T-cell (primary cell): ENCODE measurements at regions not wholly inside any gene's neighbourhood (a gene's known extent, or its start where the extent isn't known, plus 50 kb on each side); places are given as distances from the start of the nearest gene placed in this dataset.

Experiments
- ATAC-seq, 4 experiments: fragments of 200-7000 bp in 3 of 4; fragments of 150-1000 bp in 1 of 4; cut with Tn5 transposase; replicated peaks in 1 of 4; 1 replicate in 3 of 4; 2 replicates in 1 of 4; pipeline ENCODE4 v1.10.0; 2021; ENCODE audit warnings: moderate library complexity in 3 of 4, mild to moderate bottlenecking in 2 of 4, moderate number of reproducible peaks in 1 of 4
- CTCF ChIA-PET, 2 donors: fragments of 300-600 bp; sonication (Branson Sonifier 250); formaldehyde crosslinking; loops; one replicate each; lab custom pipeline; 2022; ENCODE audit warnings: antibody characterized with exemption in 2 of 2; lab: Charles Lee
- POLR2A ChIA-PET, 2 donors: fragments of 300-600 bp; sonication (Branson Sonifier 250); formaldehyde crosslinking; loops; one replicate each; lab custom pipeline; 2022; ENCODE audit warnings: antibody characterized with exemption in 2 of 2; lab: Charles Lee
- DNase-seq, 35 experiments: peaks; one replicate each; pipeline versions ENCODE4 v3.0.0 to v3.0.0-alpha.2; 2013 to 2023
- H3K27ac ChIP-seq: one replicate; pipeline ENCODE4 v1.5.1; 2013; ENCODE audit warnings: low read length
- H3K27me3 ChIP-seq, 2 experiments: replicated peaks in 1 of 2; 1 replicate in 1 of 2; 2 replicates in 1 of 2; pipeline versions ENCODE4 v1.6.1 to v1.7.0; 2013; ENCODE audit warnings: low read length in 1 of 2, mixed read lengths in 1 of 2; ENCODE audit not compliant: control insufficient read depth in 2 of 2, insufficient read depth in 2 of 2; ENCODE audit errors: extremely low read depth in 1 of 2
- H3K36me3 ChIP-seq, 2 donors: 1 replicate in 1 of 2; 2 replicates in 1 of 2; pipeline versions ENCODE4 v1.6.1 to v1.7.0; 2013; ENCODE audit warnings: low read length in 1 of 2; ENCODE audit not compliant: control insufficient read depth in 2 of 2, insufficient read depth in 1 of 2; ENCODE audit errors: extremely low read depth in 1 of 2
- H3K4me1 ChIP-seq, 2 experiments: 1 replicate in 1 of 2; 2 replicates in 1 of 2; pipeline versions ENCODE4 v1.6.1 to v1.7.0; 2013; ENCODE audit warnings: low read length in 2 of 2, mixed read lengths in 1 of 2; ENCODE audit not compliant: insufficient read depth in 2 of 2, control insufficient read depth in 1 of 2; ENCODE audit errors: extremely low read depth in 1 of 2
- H3K4me3 ChIP-seq, 2 donors: 1 replicate in 1 of 2; 2 replicates in 1 of 2; pipeline versions ENCODE4 v1.5.1 to v1.7.0; 2013; ENCODE audit warnings: mild to moderate bottlenecking in 2 of 2, low read length in 1 of 2, moderate library complexity in 1 of 2; ENCODE audit not compliant: control insufficient read depth in 1 of 2; ENCODE audit errors: extremely low read depth in 1 of 2
- H3K9me3 ChIP-seq: 2 replicates; pipeline ENCODE4 v1.7.0; 2013
- H3K27ac Mint-ChIP-seq, 2 donors: one replicate each; pipeline ENCODE4 v1.8.0; 2020 to 2021; ENCODE audit warnings: mild to moderate bottlenecking in 2 of 2, mixed read lengths in 2 of 2
- H3K27me3 Mint-ChIP-seq, 2 donors: one replicate each; pipeline ENCODE4 v1.8.0; 2021 to 2022; ENCODE audit warnings: mixed read lengths in 2 of 2
- H3K36me3 Mint-ChIP-seq: one replicate; pipeline ENCODE4 v1.8.0; 2021; ENCODE audit warnings: mixed read lengths
- H3K4me1 Mint-ChIP-seq, 3 donors: one replicate each; pipeline ENCODE4 v1.8.0; 2020 to 2022; ENCODE audit warnings: mixed read lengths in 3 of 3, mild to moderate bottlenecking in 1 of 3
- H3K4me3 Mint-ChIP-seq, 3 donors: one replicate each; pipeline ENCODE4 v1.8.0; 2020 to 2022; ENCODE audit warnings: mild to moderate bottlenecking in 3 of 3, mixed read lengths in 3 of 3, moderate library complexity in 3 of 3
- H3K9me3 Mint-ChIP-seq, 3 donors: one replicate each; pipeline ENCODE4 v1.8.0; 2020 to 2022; ENCODE audit warnings: mixed read lengths in 3 of 3
- WGBS: methylation state at CpG from one replicate; pipeline ENCODE4 v1.1.5; 2013; ENCODE audit warnings: missing lambda C conversion rate; ENCODE audit not compliant: insufficient coverage; 5-methylcytosine and 5-hydroxymethylcytosine counted together

DNA sequence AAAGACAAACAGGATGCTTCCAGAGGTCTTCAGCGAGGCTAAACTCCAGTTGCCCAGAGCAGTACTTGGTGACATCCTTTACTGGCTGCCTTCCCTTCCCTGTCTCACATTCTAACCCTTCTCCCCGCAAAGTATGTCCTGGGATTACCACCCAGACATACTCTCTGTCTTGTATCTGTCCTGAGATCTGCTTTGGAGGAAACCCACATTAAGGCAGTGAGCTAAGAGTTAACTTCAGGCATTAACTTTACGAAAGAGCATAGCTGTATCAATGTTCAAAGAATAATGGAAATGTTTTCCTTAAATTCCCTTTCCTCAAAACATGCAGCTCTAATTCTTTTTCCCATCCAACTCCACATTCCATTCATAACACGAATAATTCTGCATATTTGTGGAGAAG is 385.2 kb downstream of the NPIPA8 start:
- Mint-ChIP-seq H3K27ac (no peak overlapping the region), H3K9me3 (no peaks in the 10 kb centered on the region), H3K4me3 (no peak overlapping the region), H3K27me3 (peaks cover 34 to 38% of the 10 kb centered on the region in 2 donors), H3K4me1 (peaks cover 0 to 6% (median 4%) of the 10 kb centered on the region in 3 donors), H3K36me3 (no peaks in the 10 kb centered on the region)
- no peak overlapping the region for H3K27ac ChIP-seq
- 71% methylated on average over 1 of the region's 4 CpGs for WGBS
- no peaks in the 10 kb centered on the region for H3K4me1 ChIP-seq
- ATAC-seq, result no peak
- no peaks in the 10 kb centered on the region for H3K36me3 ChIP-seq
- H3K9me3 ChIP-seq, result no peaks in the 10 kb centered on the region
- ChIA-PET POLR2A (interaction anchor here in 1 of 2 donors (0.7 kb wide), 1 partner anchor 58 kb away, joined by 7 read pairs; no protein-coding TSS in a partner anchor), CTCF (interaction anchor here in 1 of 2 donors (0.5 kb wide), 1 partner anchor 13 kb away, joined by 3 read pairs; no protein-coding TSS in a partner anchor)
- DNase-seq, result no peak
- no peak overlapping the region for H3K4me3 ChIP-seq
- peaks cover 0 to 11% of the 10 kb centered on the region in 2 experiments for H3K27me3 ChIP-seq

DNA sequence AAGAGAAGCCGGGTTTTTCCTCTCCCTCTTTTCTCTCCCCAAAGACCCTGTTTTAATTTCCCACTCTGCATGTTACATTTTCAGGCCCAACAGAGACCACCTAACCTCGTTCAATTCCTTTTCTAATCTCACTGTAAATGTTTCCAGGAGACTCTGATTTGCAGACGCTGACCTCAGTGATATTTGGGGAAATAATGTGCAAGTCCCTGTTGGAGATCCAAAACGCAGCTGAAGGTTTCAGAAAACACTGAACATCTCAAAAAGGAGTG is 386.6 kb downstream of the NPIPA8 start:
- H3K4me1 Mint-ChIP-seq, result peaks cover 0 to 6% (median 4%) of the 10 kb centered on the region in 3 donors
- CTCF ChIA-PET, result no interaction called here
- Histone ChIP-seq H3K27ac (no peak overlapping the region), H3K9me3 (no peaks in the 10 kb centered on the region), H3K36me3 (no peaks in the 10 kb centered on the region), H3K4me1 (no peaks in the 10 kb centered on the region), H3K27me3 (peaks cover 0 to 10% of the 10 kb centered on the region in 2 experiments), H3K4me3 (no peak overlapping the region)
- 17% methylated on average over 2 of the region's 4 CpGs for WGBS
- H3K27me3 Mint-ChIP-seq, result peaks cover 39 to 44% of the 10 kb centered on the region in 2 donors
- no peak for ATAC-seq
- no peak overlapping the region for H3K27ac Mint-ChIP-seq
- H3K9me3 Mint-ChIP-seq, result no peaks in the 10 kb centered on the region
- no peak for DNase-seq
- POLR2A ChIA-PET, result interaction anchor here in 1 of 2 donors (0.6 kb wide), 1 partner anchor 67 kb away, joined by 3 read pairs; no protein-coding TSS in a partner anchor
- no peak overlapping the region for H3K4me3 Mint-ChIP-seq
- no peaks in the 10 kb centered on the region for H3K36me3 Mint-ChIP-seq

DNA sequence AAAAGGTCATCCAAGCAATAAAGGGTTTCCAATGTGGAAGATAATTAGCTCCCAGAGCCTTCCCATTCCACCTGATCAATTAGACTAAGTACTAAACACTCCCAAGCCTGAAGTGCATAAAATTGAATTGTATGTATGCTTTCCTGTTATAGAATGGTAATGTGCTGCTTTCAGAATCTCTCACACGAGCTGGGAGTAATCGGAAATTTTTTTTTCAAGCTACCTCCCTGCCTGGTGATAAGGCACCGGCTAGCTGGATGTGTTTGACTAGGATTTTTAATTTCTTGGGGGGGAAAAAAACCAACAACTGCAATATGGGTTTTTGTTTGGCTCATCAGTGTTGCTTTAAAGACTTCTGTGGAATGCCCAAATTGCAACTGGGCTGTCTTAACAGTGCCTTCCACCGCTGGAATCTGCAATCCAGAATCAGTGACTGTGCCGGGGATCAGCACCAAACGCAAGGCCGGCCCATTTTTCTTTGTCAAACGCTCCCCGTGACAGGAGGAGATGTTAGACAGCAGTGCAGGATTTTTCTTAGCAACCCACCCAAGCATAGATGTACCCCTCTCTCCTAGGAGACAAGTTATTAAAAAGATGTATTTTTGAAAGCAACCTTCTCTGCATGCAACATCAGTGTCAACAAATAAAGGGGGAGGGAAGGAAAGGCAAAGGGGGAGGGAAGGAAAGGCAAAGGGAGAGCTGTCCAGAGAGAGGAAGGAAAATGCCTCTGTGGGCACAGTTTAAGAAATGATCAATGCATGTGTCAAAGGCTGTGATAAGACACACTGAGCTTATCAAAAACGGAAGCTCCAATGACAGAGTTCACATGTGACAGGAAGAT is 387.2 kb downstream of the NPIPA8 start:
- no peak for ATAC-seq
- H3K27me3 Mint-ChIP-seq, result peaks cover 39 to 41% of the 10 kb centered on the region in 2 donors
- 37% methylated on average over 7 of the region's 10 CpGs for WGBS

DNA sequence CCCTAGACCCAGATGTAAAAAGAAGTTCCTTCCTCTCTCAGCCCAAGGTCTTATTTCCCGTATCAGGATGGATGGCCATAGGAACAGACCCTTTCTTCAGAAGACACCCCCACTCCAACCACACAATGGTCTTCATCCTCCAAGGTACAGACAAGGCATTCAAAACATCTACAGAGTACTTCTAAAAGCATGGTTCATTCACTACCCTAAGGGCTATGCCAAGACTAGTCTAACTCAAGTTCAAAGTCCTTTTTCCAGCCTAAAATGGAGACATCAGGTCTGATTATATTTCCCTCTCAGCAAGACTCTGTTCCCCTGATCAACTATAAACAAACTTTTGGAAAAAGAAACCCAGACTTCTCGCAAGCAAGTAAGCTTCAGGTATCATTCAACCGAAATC is 388.9 kb downstream of the NPIPA8 start:
- Histone ChIP-seq H3K4me1 (no peaks in the 10 kb centered on the region), H3K36me3 (no peaks in the 10 kb centered on the region), H3K9me3 (no peaks in the 10 kb centered on the region), H3K4me3 (no peak overlapping the region), H3K27ac (no peak overlapping the region), H3K27me3 (peaks cover 0 to 2% of the 10 kb centered on the region in 2 experiments)
- DNase-seq (no peak), ATAC-seq (no peak)
- H3K27me3 Mint-ChIP-seq, result peaks cover 36 to 45% of the 10 kb centered on the region in 2 donors
- ChIA-PET CTCF (no interaction called here), POLR2A (interaction anchor here in 1 of 2 donors (0.6 kb wide), 1 partner anchor 28 kb away, joined by 4 read pairs; no protein-coding TSS in a partner anchor)
- WGBS, result 67% methylated on average over 1 of the region's 3 CpGs
- H3K36me3 Mint-ChIP-seq, result no peaks in the 10 kb centered on the region
- H3K9me3 Mint-ChIP-seq, result no peaks in the 10 kb centered on the region
- peaks cover 0 to 6% (median 4%) of the 10 kb centered on the region in 3 donors for H3K4me1 Mint-ChIP-seq
- H3K27ac Mint-ChIP-seq, result no peak overlapping the region
- no peak overlapping the region for H3K4me3 Mint-ChIP-seq

More for the DNA sequence above, 387.2 kb downstream of the NPIPA8 start:
- no peaks in the 10 kb centered on the region for H3K36me3 Mint-ChIP-seq
- no peaks in the 10 kb centered on the region for H3K9me3 Mint-ChIP-seq
- Histone ChIP-seq H3K27ac (no peak overlapping the region), H3K9me3 (no peaks in the 10 kb centered on the region), H3K4me1 (no peaks in the 10 kb centered on the region), H3K27me3 (peaks cover 0 to 8% of the 10 kb centered on the region in 2 experiments), H3K36me3 (no peaks in the 10 kb centered on the region), H3K4me3 (no peak overlapping the region)
- no peak for DNase-seq
- H3K27ac Mint-ChIP-seq, result no peak overlapping the region
- no peak overlapping the region for H3K4me3 Mint-ChIP-seq
- POLR2A ChIA-PET, result no interaction called here
- CTCF ChIA-PET, result no interaction called here
- H3K4me1 Mint-ChIP-seq, result peaks cover 0 to 6% (median 4%) of the 10 kb centered on the region in 3 donors

DNA sequence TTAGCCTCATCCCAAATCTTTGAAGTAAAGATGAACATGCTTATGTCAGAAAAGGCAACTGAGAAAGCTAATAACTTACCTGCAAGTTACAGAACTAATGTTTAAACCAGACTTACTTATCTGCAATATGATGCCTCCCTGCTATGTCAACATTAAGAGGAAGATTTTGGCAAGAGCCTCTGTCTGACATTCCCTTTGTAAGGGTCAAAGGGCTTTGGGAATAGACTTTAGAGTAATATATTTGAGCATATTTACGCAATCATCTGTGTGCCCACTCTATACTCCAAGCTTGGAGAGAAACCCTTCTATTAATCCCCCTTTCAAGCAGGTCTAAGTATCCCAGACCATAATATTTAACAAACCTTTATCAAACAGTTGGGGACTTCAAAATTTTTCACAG is 389.4 kb downstream of the NPIPA8 start:
- Mint-ChIP-seq H3K4me3 (no peak overlapping the region), H3K9me3 (no peaks in the 10 kb centered on the region), H3K36me3 (no peaks in the 10 kb centered on the region), H3K27me3 (peaks cover 36 to 43% of the 10 kb centered on the region in 2 donors), H3K4me1 (peaks cover 0 to 6% (median 4%) of the 10 kb centered on the region in 3 donors), H3K27ac (no peak overlapping the region)
- ChIA-PET CTCF (no interaction called here), POLR2A (no interaction called here)
- Histone ChIP-seq H3K27ac (no peak overlapping the region), H3K4me3 (no peak overlapping the region), H3K27me3 (peaks cover 0 to 2% of the 10 kb centered on the region in 2 experiments), H3K9me3 (no peaks in the 10 kb centered on the region), H3K36me3 (no peaks in the 10 kb centered on the region), H3K4me1 (no peaks in the 10 kb centered on the region)
- DNase-seq (no peak), ATAC-seq (no peak)
- WGBS, result no CpG with 5 or more reads among the region's 1 CpG

DNA sequence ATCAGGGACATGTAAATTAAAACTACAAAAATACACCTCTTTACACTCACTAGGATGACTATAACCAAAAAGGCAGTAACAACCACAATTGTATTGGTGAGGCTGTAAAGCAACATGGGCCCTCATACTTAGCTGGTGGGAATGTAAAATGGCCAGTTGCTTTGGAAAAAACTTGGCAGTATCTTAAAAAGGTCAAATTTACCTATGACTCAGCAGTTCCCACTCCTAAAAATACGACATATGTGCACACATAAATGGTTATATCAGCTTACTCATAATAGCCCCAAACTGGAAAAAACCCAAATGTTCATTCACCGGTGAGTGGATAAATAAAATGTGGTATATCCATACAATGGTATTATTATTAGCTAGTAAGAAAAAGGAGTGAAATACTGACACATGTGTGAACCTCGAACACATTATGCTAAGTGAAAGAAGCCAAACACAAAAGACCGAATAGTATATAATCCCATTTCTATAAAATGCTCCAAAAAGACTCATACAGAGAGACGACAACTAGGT is 391.4 kb downstream of the NPIPA8 start:
- no peaks in the 10 kb centered on the region for H3K36me3 ChIP-seq
- Mint-ChIP-seq H3K27ac (no peak overlapping the region), H3K9me3 (no peaks in the 10 kb centered on the region), H3K27me3 (peaks cover 20 to 32% of the 10 kb centered on the region in 2 donors), H3K4me1 (peaks cover 0 to 6% (median 4%) of the 10 kb centered on the region in 3 donors), H3K36me3 (no peaks in the 10 kb centered on the region), H3K4me3 (no peak overlapping the region)
- ChIA-PET POLR2A (no interaction called here), CTCF (no interaction called here)
- peaks cover 0 to 2% of the 10 kb centered on the region in 2 experiments for H3K27me3 ChIP-seq
- WGBS, result no CpG with 5 or more reads among the region's 5 CpGs
- H3K4me3 ChIP-seq, result no peak overlapping the region
- H3K9me3 ChIP-seq, result no peaks in the 10 kb centered on the region
- ATAC-seq (no peak), DNase-seq (no peak)
- no peaks in the 10 kb centered on the region for H3K4me1 ChIP-seq
- H3K27ac ChIP-seq, result no peak overlapping the region
